ENCODE measurements at regions not wholly inside any gene's neighbourhood (a gene's known extent, or its start where the extent isn't known, plus 50 kb on each side); places are given as distances from the start of the nearest gene placed in this dataset.

DNA sequence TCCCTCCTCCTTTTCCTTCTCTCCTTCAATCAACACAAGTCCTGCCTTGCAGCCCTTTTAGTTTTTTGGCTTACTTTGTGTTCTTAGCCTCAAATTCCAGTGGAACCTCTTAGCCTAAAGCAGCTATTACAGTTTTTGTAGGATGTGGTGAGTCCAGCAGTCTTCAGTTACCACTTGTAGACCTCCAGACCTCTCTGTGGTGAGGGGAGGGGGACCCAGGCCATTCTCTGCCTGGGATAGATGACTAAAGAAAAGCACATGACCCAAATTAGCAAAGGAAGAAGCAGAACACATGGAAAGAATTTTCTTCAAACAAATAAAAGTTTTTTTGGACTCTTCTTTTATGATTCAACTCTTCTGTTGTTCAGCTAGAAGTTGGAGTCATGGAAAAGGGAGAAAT is 246.5 kb downstream of the HAO1 start:
- DNase-seq (ENCODE audit: low spot score) (no peak), FAIRE-seq (no peak)

DNA sequence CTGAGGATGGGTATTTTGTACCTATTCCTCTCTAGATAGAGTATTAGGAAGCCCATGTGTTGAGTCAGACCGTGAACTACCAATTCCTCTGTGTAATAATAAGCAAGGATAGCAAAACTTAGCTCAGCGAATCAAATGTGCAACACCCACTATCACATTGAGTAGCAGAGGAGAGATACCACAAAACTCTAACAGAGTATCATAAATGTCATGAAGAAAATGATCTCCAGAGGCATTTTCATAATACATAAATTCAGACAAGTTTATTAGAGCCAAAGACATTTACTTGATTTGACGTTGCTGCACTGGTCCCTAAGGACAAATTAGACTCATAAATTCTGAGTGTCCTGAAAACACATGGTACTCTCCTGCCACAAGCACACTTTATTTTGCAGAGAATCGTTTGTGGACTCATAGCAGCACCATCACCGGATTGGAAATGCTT is 245.2 kb downstream of the HAO1 start:
- no peak for FAIRE-seq
- no peak for DNase-seq (ENCODE audit: low spot score)

DNA sequence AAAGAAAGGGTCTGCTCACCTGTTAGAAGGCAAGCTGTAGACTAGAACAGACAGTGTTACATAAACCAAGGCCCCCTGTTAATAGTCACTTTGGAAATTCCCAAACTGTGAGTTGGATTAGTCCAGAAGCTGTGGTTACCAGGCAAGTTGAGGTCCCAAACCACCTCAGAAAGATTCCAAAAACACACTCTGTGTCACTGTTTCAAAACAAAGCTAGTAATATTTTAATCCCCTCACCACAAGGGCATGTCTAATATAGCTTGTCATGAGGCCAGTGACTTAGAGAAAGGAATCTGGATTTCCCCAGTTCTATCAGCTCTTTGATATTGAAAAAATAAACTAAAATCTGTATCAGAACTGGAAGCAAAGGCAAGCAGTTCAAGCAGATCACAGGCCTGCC is 244.6 kb downstream of the HAO1 start:
- DNase-seq (ENCODE audit: low spot score): peak; percentile 86
- peak; percentile 82 for FAIRE-seq

DNA sequence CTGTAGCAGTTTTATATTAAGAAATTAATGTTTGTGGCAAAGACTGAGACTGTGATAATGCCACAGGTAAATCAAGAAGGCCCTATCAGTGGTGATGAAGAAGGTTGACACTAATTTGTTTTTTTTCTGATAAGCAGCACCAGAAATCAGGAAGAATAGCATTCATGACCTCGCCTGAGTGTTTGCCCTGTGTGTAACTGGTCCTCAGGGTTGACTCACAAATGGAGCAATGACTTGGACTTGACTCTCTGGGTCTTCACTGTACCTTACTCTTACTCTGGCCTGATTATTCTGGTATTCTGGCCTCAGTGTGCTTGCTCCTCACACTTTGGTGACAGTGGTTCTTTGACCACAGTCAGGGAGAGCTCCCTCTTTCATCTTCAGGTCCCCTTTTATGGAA is 243.9 kb downstream of the HAO1 start:
- DNase-seq (ENCODE audit: low spot score): peak; percentile 50

DNA sequence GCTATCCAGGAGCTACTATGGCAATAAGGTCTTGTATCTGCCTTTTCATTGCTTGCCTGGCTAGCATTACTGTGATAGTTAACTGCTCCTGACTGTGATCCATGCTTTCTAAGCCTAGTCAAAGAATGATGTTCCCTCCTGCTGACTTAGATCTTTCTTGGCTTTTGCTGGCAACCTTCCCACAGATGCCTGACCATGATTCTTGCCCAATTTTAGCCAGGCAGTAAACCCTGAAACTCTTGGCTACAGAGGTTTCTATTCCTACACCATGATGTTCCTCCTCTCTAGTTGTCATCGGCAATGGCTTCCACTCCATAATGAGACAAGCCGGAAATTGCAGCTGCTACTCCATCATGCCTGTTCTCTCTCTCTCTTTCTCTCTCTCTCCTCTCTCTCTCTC is 238.1 kb downstream of the HAO1 start:
- DNase-seq (ENCODE audit: low spot score) (no peak), FAIRE-seq (no peak)

More for the DNA sequence above, 243.9 kb downstream of the HAO1 start:
- FAIRE-seq: no peak

DNA sequence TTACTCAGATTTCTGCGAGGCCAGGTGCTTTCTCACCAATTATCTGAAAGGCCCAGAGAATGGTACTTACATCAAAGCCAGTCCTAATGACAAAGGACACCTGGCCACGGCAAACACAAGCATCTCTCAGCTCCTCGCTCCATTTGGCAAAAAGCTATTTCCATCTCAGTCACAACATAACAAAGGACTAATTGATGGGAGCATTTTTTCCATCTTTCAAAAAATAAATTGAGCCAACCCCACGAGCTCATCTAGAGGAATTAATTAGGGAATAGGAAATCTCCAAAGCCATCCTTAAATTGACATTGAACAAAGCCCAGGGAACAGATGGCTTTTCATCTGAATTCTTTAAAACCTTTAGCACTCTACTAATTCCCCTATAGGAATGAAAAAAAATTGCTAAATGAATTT is 236.7 kb downstream of the HAO1 start:
- DNase-seq (ENCODE audit: low spot score) (no peak), FAIRE-seq (no peak)

DNA sequence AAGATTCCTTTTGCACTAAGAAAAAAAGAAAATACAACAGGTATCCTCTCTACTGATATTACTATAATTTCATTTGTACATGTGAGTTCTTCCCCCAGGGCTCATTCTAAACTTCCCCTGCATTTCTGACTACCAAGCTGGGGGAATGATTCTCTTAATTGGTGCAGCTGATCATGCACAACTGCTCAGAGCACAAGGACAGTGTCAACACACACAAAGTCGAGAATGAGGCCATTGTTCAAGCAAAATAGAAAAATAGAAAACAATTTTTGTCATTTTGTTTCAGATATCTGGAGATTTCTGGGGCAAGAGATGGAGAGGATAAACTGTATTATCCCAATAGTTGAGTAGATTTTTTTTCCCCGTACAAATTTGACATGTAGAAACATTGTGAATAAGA is 236.3 kb downstream of the HAO1 start:
- DNase-seq (ENCODE audit: low spot score): no peak

DNA sequence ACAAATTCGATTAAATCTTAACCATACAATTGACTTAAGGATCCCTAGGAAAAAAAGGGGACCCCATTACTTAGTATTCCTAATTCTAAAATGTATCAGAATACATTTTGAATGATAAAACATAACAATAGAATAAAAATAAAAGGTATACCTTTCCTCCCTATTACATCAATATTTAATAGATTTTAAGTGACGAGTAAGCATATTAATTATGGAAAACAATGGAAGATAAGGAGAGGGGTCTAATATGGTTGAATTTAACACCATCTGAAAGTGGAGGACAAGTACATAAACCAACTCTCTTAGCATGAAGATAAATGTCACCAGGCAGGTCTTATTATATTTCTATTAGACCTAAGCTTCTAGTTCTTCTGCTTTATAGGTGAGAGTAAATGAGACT is 232.1 kb downstream of the HAO1 start:
- DNase-seq (ENCODE audit: low spot score) (no peak), FAIRE-seq (no peak)

More for the DNA sequence above, 236.3 kb downstream of the HAO1 start:
- FAIRE-seq: no peak

DNA sequence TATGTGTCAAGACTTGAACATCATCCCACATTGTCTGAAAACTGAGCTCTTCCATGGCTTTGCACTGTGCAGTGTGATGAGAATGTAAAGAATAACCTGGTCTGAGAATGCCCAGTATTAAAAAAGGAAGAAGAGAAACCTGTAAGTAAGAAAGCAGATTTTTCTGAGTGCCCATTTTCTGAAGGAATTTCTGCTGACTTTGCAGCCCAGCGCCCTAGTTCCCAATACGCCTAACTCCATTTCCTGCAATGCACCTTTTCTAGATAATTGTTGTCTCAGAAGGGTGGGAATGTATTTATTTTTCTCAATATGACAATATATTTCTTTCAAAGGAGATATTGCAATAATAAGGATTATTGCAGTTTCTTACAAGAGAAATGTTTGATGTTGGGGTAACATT is 231.5 kb downstream of the HAO1 start:
- FAIRE-seq (no peak), DNase-seq (ENCODE audit: low spot score) (no peak)

DNA sequence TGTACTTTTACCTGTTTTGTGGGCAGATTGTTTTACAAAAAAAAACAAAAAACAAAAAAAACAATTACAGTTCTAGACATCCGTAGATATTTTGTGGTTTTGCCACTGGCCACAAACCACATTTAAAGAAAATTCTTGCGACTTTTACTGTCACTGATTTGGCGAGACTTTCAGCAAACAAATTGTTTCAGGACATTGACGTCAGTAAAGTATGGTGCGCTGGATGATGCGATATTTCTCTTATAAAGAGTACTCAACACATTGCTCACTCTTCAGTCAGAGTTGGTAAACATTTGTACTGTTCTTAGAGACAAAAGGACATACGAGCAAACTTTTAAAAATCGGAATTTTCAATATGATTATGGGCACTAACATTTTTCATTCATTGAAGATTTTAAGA is 229.8 kb downstream of the HAO1 start:
- no peak for DNase-seq (ENCODE audit: low spot score)
- no peak for FAIRE-seq

DNA sequence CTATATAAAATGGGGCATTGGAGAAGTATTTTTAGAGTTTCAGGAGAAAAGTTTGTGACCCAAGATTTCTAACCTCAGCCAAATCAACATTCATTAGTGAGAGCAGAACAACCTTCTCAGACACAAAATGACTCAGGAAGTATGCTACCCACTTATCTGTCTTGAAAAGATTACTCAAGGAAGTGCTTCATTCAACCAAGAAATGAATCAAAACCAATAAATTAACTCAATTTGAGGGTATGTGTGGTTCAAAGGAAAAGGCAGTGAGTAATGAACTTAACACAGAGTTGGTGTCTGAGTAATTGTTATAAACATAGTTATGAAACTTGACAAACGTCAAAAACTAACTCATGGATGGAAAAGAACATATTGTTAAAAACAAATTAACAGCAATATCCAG is 227.6 kb downstream of the HAO1 start:
- DNase-seq (ENCODE audit: low spot score): peak; percentile 15
- peak; percentile 70 for FAIRE-seq

DNA sequence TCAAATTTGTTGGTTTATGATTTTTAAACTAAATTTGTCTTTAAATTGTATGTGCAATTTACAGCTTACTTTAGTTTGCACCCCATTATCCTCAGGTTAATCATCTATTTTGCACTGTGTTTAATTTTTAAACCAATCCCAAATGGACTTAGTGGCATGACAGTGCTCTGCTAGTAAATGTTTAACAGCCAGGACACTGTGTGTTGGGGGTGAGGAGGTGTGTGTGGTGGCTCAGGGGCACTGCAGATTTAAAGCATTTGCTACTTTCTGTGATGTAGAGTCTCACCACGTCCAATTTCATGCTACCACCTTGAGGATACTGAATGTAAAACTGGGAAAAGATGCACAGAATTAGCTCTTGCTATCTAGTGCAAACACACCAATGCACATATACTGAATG is 225.7 kb downstream of the HAO1 start:
- peak; percentile 35 for DNase-seq (ENCODE audit: low spot score)
- FAIRE-seq: peak; percentile 85

DNA sequence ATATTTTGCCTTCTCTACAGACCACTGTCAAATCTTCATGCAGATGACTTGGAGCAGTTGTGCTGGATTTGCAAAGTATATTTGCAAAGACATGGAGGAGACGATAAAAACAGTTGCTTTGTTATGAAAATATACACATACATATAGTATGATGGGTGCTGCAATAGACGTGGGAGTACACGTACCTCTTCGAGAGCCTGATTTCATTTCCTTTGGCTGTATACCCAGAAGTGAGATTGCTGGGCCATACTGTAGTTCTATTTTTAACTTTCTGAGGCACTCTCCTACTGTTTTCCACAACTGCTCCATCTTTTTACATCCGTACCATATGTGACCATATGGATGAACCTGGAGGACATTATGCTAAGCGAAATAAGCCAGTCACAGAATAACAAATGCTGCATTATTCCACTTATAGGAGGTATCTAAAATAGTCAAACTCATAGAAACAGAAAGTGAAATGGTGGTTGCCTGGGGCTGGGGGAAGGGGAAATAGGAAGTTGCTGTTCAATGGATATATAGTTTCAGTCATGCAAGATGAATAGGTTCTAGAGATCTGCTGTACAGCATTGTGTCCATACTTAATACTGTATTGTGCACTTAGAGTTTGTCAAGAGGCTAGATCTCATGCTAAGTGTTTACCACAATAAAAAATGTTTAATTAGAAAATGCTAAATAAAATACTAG is 223.8 kb downstream of the HAO1 start:
- DNase-seq (ENCODE audit: low spot score) (no peak), FAIRE-seq (no peak)

DNA sequence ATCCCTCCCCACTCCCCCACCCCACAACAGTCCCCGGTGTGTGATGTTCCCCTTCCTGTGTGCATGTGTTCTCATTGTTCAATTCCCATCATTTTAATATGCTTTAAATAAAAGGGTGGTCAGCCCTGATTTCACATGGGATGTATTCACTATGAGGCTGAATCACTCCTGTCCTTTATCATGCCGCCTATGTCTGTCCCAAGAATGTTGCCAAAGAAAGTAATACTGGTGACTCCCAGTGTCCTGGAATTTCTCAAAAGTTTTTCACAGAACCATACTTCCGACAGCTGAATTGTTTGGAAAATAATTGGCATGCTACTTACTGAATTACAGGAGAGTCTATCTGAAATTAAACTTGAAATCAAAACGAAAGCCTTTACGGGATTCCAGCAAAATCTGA is 217.7 kb downstream of the HAO1 start:
- DNase-seq (ENCODE audit: low spot score): no peak
- FAIRE-seq: no peak

DNA sequence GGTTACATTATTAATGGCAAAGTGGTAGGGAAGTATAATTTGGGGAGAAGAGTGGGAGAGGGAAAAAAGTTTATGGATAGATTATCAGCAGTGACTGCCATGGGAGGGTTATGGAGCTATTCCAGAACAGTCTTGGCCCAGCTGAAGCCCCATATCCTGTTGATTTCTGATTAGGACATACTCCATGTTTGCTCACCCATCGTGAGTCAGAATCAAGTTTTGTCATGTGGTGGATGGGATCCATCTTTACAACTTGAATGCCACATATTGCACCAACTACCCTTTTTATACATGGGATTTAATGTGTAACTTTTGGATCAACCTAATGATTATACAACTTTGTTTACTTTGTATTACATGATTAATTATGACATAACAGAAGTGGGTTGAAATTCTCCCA is 217.0 kb downstream of the HAO1 start:
- FAIRE-seq (no peak), DNase-seq (ENCODE audit: low spot score) (no peak)

DNA sequence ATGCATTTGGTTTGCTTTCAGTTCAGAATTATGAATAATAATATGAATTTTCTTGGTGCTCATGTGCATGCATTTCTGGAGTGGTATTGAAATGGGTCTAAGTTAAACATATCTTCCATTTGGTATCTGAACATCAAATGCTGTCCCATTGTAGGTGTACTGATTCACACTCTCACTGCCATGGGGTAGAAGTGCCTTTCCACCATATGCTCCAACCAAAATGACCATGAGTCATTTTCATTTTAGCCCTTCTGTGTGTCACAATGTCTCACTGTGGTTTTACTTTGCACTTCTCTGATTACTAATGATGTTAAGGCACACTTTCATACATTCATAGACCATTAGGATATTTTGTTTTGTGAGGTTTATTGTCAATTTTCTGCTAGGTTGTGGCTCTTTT is 211.9 kb downstream of the HAO1 start:
- FAIRE-seq (peak; percentile 16), DNase-seq (ENCODE audit: low spot score) (peak; percentile 27)

DNA sequence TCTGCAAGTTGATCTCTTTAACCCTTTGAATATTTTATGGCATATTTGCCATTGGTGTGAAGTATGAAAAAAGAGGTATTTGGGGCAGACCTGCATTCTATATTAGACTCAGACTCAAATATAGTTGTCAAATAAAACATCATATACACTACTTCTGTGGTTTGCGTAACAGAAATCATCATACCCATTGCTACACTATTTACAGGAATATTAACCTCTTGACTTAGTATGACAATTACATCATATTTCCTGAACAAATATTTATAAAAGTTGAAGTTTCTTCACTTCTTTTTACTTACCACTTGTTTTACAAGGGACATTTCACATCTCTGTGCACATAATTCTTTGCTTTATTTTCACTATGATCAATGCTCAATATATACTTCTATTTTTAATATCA is 206.0 kb downstream of the HAO1 start:
- DNase-seq (ENCODE audit: low spot score) (no peak), FAIRE-seq (no peak)

DNA sequence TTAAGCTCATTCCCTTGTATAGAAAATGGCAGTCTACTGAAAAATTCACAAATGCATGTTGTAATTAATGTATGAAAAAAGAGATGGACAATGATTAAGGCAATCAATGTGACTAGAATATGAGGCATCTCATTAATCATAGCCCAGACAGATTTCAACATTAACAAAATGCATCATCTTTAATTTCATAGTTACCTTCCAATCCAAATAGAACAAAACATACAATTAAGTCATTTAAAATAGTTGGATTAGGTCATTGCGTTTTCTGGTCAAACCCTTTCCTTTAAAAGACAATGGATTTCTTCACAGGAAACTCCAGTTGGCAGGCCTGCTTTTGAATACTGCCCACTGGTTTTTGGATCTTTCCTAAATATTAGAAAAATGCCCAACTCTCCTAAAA is 203.9 kb downstream of the HAO1 start:
- no peak for DNase-seq (ENCODE audit: low spot score)
- no peak for FAIRE-seq

DNA sequence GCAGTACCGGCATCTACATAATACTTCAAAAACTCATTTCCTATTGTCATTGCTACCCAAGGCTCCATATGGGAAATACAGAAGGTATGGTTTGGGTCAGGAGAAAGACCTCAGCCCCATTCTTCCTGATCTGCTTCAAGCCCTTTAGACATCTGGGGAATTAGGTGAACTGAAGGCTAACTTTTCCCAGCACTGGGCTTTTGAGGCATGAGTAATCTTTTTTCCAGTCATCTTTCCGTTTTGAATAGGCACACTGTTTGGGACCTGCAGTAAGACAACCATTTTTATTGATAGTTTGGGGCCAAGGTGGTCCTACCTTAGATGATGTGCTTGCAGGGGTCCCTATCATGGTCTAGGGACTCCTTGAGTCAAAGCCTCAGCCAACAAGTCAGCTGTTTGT is 198.4 kb downstream of the HAO1 start:
- FAIRE-seq (no peak), DNase-seq (ENCODE audit: low spot score) (no peak)

DNA sequence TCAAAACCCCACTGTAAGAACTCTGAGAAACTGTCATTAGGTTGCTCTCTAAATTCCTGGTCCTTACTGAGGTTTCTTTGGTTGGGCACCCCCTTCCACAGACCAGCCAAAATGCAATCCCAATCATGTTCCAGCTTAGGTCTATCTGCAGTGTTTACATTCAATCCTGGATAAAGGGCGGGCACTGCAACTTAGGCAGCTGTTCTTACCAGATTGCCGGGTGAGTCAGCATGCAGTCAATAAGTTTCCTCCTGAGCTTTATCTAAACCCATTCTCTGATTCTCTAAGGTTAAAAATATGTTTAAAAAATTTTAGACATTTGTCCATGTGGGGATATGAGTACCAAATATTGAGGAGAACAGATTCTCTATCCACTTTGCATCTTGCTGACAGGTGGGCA is 197.8 kb downstream of the HAO1 start:
- FAIRE-seq (no peak), DNase-seq (ENCODE audit: low spot score) (no peak)

DNA sequence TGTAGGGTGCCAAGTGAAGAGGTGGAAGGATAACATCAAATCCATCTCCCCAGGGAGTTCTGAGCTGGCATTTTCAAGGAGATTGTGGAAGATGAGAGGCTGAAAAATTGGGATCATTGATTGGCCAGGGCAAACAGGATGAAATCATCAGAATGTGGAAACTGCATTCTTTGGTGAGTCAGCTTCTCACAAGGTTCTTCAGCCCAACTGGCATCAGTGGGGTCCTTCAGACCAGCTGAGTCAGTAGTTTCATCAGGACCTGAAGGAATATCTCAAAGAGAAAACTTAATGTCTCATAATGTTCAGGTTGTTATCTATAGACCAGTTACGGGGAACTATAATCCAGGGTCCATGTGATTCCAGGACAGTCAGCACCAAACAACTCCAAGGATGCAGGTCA is 195.8 kb downstream of the HAO1 start:
- DNase-seq (ENCODE audit: low spot score) (peak; percentile 40), FAIRE-seq (no peak)

DNA sequence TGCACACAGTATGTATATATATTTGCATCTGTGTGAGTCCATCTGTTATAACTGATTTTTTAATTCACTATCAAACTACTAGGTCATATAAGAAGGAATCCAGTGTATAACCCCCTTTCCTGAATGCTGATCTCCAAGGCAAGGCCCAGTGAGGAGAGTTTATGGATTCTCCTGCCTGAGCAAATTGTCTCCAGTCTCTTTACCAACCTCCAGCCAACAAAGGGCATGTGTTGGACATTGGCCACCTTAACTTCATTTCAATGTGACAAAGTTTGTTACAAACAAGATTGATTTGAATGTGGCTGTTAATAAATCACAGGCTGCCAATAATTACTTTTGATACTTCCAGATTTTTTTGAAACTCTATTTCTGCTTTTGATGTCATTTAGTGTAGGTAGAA is 191.6 kb downstream of the HAO1 start:
- no peak for DNase-seq (ENCODE audit: low spot score)
- no peak for FAIRE-seq

DNA sequence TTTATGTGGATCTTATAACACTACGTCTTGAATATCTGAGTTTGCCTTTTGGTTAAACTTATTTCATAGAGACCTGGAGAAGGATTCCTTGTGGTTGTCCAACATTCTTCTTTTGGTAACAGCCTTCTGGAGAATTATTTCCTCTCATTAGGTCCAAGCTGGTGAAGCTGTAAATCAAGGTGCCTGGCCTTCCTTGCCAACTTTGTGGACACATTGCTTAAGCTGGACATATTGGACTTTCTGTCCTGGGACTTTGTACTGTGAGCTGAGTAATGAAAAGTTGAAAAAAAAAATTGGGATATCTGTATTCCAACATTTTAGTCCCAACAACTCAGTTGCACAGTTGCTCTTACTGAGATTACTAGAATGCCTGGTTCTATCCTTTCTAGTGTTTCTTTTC is 186.2 kb downstream of the HAO1 start:
- no peak for DNase-seq (ENCODE audit: low spot score)
- FAIRE-seq: no peak

DNA sequence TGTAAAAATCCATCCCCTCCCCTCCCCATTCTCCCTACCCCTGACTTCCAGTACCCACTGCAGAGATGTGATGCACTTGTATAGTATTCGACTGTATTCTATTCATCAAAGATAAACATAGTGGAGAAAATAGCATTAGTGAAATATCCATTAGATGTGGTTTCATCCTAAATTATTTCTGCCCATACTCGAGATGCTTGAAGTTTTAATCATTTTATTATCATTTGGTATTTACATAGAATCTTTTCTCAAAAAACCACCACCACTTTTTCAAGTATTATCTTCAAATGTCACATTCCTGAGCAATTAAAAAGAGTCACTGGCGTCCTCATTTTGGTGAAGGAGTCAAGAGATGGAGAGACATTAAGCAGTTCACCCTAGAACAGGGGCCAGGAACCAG is 181.9 kb downstream of the HAO1 start:
- no peak for FAIRE-seq
- DNase-seq (ENCODE audit: low spot score): no peak

All from RCC 7860 (cell line).